Keratinocyte (primary cell): ENCODE measurements at regions not wholly inside any gene's neighbourhood (a gene's known extent, or its start where the extent isn't known, plus 50 kb on each side); places are given as distances from the start of the nearest gene placed in this dataset.

Experiments
- EZH2 ChIP-seq: IDR thresholded peaks from one replicate; pipeline ENCODE4 v1.6.1; 2012; ENCODE audit warnings: inconsistent platforms, mild to moderate bottlenecking, low read length, moderate library complexity
- TF ChIP-seq, protein P1 (sequence below), 3 experiments: IDR thresholded peaks in 1 of 3; conservative IDR thresholded peaks in 1 of 3; optimal IDR thresholded peaks in 1 of 3; 2 replicates in 2 of 3; 3 replicates in 1 of 3; pipeline versions ENCODE3 to v1.5.1; 2011; ENCODE audit warnings: low read length in 3 of 3, mild to moderate bottlenecking in 3 of 3, moderate library complexity in 2 of 3, control low read depth in 1 of 3, inconsistent platforms in 1 of 3; ENCODE audit not compliant: insufficient read depth in 2 of 3; ENCODE audit errors: extremely low read depth in 1 of 3

DNA sequence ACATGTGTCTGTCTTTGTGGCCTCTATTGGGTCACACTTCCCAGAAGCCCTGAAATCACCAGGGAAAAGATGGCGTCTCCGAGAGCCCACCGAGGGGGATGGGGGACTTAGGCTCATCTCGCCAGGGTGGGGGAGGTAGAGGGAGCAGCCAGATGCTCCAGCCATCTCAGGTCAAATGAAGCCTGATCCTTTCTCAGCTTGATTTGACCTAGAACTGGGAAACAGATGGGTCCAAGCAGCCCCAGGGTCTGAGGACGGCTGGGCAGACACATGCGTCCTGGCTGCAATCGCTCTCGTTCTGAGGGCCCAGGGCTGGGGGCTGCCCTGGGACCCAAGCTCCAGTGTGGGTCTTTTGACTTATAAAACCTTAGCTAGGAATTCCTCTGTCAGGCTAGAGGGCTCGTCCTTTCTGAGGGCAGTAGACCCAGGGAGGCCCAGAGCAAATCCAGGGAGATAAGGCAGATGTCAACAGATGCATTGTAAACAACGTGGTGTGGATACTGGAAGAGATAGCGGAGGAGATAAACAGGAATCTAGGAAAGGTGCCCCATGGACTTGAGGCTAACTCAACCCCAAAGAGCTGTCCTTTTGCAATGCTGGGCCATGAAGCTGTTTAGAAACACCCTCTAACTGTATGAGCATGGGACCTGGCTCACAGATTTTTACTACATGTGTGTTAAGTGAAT, 127.7 kb downstream of the MYCN start:
- TF ChIP-seq, protein P1, sequence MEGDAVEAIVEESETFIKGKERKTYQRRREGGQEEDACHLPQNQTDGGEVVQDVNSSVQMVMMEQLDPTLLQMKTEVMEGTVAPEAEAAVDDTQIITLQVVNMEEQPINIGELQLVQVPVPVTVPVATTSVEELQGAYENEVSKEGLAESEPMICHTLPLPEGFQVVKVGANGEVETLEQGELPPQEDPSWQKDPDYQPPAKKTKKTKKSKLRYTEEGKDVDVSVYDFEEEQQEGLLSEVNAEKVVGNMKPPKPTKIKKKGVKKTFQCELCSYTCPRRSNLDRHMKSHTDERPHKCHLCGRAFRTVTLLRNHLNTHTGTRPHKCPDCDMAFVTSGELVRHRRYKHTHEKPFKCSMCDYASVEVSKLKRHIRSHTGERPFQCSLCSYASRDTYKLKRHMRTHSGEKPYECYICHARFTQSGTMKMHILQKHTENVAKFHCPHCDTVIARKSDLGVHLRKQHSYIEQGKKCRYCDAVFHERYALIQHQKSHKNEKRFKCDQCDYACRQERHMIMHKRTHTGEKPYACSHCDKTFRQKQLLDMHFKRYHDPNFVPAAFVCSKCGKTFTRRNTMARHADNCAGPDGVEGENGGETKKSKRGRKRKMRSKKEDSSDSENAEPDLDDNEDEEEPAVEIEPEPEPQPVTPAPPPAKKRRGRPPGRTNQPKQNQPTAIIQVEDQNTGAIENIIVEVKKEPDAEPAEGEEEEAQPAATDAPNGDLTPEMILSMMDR (optimal IDR thresholded peaks at IDR 0.05 in 1 of 3, IDR thresholded peaks at IDR 0.05 in 1 of 3, conservative IDR thresholded peaks at IDR 0.05 in 1 of 3; ENCODE audit: extremely low read depth in 1 of 3, insufficient read depth in 2 of 3, low read length in 3 of 3) = no peak
- no peak for TF ChIP-seq EZH2
